ENCODE measurements at regions not wholly inside any gene's neighbourhood (a gene's known extent, or its start where the extent isn't known, plus 50 kb on each side); places are given as distances from the start of the nearest gene placed in this dataset.
"Not testable (repeated sequence)": the region's sequence is repeated elsewhere in the genome, so short reads cannot be mapped to it uniquely, and the experiment has no call there.

DNA sequence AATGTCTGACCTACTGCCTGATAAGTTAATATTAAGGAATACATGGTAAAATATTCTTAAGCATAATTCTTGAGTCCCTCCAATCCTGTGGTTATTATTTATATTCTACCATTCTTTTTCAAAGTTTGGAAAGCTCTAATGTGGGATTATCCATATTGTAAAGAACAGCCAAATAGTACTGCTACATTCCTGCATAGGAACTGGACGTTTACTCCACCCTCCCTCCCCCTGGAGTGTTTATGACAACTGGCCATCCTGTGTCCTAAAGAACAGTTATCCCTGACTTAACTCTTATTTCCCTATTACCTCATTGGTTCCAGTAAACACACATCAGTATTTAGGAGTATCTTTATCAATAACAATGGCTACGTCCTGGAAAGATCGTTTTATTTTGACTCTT lies 308.7 kb upstream of the TFAP2D start:
- dilution Hi-C loops (cut with MboI; ENCODE audit: extremely low pct_ligation_motif_present, low sequenced_read_pairs) = no loop called here
- H3K27me3 ChIP-seq (ENCODE audit: control insufficient read depth, extremely low read depth, insufficient read depth, low read length) = no peaks in the 10 kb centered on the region
- H2AFZ ChIP-seq (ENCODE audit: control insufficient read depth, low read length) = no peak overlapping the region
- H3K79me2 ChIP-seq (ENCODE audit: control insufficient read depth, insufficient read depth, low read length) = no peaks in the 10 kb centered on the region
- H3K4me2 ChIP-seq (ENCODE audit: control insufficient read depth, extremely low read depth, insufficient read depth, low read depth, low read length) = no peak overlapping the region
- no peak for TF ChIP-seq EZH2 (IDR thresholded peaks at IDR 0.05; ENCODE audit: low read length)
- TF ChIP-seq, protein P1, sequence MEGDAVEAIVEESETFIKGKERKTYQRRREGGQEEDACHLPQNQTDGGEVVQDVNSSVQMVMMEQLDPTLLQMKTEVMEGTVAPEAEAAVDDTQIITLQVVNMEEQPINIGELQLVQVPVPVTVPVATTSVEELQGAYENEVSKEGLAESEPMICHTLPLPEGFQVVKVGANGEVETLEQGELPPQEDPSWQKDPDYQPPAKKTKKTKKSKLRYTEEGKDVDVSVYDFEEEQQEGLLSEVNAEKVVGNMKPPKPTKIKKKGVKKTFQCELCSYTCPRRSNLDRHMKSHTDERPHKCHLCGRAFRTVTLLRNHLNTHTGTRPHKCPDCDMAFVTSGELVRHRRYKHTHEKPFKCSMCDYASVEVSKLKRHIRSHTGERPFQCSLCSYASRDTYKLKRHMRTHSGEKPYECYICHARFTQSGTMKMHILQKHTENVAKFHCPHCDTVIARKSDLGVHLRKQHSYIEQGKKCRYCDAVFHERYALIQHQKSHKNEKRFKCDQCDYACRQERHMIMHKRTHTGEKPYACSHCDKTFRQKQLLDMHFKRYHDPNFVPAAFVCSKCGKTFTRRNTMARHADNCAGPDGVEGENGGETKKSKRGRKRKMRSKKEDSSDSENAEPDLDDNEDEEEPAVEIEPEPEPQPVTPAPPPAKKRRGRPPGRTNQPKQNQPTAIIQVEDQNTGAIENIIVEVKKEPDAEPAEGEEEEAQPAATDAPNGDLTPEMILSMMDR (optimal IDR thresholded peaks at IDR 0.05 in 1 of 3, IDR thresholded peaks at IDR 0.05 in 1 of 3, conservative IDR thresholded peaks at IDR 0.05 in 1 of 3; ENCODE audit: extremely low read depth in 1 of 3, insufficient read depth in 2 of 3, low read length in 3 of 3) = no peak
- H3K9me1 ChIP-seq (ENCODE audit: control insufficient read depth, extremely low read depth, insufficient read depth, low read length) = no peaks in the 10 kb centered on the region
- H3K4me3 ChIP-seq (ENCODE audit: control insufficient read depth in 2 of 3, extremely low read depth in 1 of 3, insufficient read depth in 2 of 3, low read depth in 1 of 3, low read length in 3 of 3) = no peak overlapping the region
- no peak overlapping the region for H3K27ac ChIP-seq (ENCODE audit: control insufficient read depth, insufficient read depth, low read length)
- no peaks in the 10 kb centered on the region for H4K20me1 ChIP-seq (ENCODE audit: control insufficient read depth, extremely low read depth, insufficient read depth, low read length)
- no peaks in the 10 kb centered on the region for H3K9me3 ChIP-seq (ENCODE audit: control insufficient read depth, low read depth, low read length)
- no peak overlapping the region for H3K9ac ChIP-seq (ENCODE audit: control insufficient read depth, extremely low read depth, insufficient read depth, low read length)
- H3K4me1 ChIP-seq (ENCODE audit: control insufficient read depth, extremely low read depth, insufficient read depth, low read length) = no peaks in the 10 kb centered on the region
- no peak for DNase-seq (ENCODE audit: low read depth, low spot score)
- no peak for FAIRE-seq
- H3K36me3 ChIP-seq (ENCODE audit: control insufficient read depth in 2 of 2, extremely low read depth in 1 of 2, insufficient read depth in 2 of 2, low read length in 2 of 2) = no peaks in the 10 kb centered on the region

DNA sequence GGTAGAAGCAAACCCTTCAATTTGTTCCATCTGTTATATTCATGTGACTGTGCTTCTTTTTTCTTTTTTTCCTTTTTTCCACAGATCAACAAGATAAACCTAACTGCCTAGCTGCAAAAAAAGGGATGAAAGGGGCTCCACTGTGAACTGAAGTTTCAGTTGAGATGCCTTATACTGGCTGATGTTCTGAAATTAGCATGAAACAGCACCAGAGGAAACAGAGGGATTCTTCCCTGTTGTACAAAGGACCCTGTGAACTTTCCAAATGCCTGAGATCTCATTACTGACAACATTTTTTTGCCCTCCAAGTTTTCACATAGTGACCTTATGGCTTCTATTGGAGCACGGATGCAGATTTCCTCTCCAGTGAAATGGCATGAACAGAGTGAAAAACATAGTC lies 302.7 kb upstream of the TFAP2D start:
- Histone ChIP-seq H3K4me3 (ENCODE audit: control insufficient read depth in 2 of 3, extremely low read depth in 1 of 3, insufficient read depth in 2 of 3, low read depth in 1 of 3, low read length in 3 of 3) (no peak overlapping the region), H3K4me2 (ENCODE audit: control insufficient read depth, extremely low read depth, insufficient read depth, low read depth, low read length) (no peak overlapping the region), H3K36me3 (ENCODE audit: control insufficient read depth in 2 of 2, extremely low read depth in 1 of 2, insufficient read depth in 2 of 2, low read length in 2 of 2) (no peaks in the 10 kb centered on the region), H3K27me3 (ENCODE audit: control insufficient read depth, extremely low read depth, insufficient read depth, low read length) (no peaks in the 10 kb centered on the region), H3K9me1 (ENCODE audit: control insufficient read depth, extremely low read depth, insufficient read depth, low read length) (no peaks in the 10 kb centered on the region), H4K20me1 (ENCODE audit: control insufficient read depth, extremely low read depth, insufficient read depth, low read length) (no peaks in the 10 kb centered on the region), H3K79me2 (ENCODE audit: control insufficient read depth, insufficient read depth, low read length) (no peaks in the 10 kb centered on the region), H2AFZ (ENCODE audit: control insufficient read depth, low read length) (no peak overlapping the region), H3K4me1 (ENCODE audit: control insufficient read depth, extremely low read depth, insufficient read depth, low read length) (no peaks in the 10 kb centered on the region), H3K9me3 (ENCODE audit: control insufficient read depth, low read depth, low read length) (no peaks in the 10 kb centered on the region), H3K9ac (ENCODE audit: control insufficient read depth, extremely low read depth, insufficient read depth, low read length) (no peak overlapping the region), H3K27ac (ENCODE audit: control insufficient read depth, insufficient read depth, low read length) (no peak overlapping the region)
- no peak for DNase-seq (ENCODE audit: low read depth, low spot score)
- dilution Hi-C loops (cut with MboI; ENCODE audit: extremely low pct_ligation_motif_present, low sequenced_read_pairs) = no loop called here
- TF ChIP-seq, protein P1 (optimal IDR thresholded peaks at IDR 0.05 in 1 of 3, IDR thresholded peaks at IDR 0.05 in 1 of 3, conservative IDR thresholded peaks at IDR 0.05 in 1 of 3; ENCODE audit: extremely low read depth in 1 of 3, insufficient read depth in 2 of 3, low read length in 3 of 3) = no peak
- no peak for TF ChIP-seq EZH2 (IDR thresholded peaks at IDR 0.05; ENCODE audit: low read length)
- FAIRE-seq = no peak

DNA sequence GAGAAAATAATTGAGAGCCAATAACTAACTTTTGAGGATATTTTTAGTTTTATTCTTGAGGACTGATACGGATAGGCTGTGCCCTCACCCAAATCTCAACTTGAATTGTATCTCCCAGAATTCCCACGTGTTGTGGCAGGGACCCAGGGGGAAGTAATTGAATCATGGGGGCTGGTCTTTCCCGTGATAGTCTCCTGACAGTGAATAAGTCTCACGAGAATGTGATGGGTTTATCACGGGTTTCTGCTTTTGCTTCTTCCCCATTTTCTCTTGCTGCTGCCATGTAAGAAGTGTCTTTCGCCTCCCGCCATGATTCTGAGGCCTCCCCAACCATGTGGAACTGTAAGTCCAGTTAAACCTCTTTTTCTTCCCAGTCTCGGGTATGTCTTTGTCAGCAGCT lies 292.3 kb upstream of the TFAP2D start:
- H3K9ac ChIP-seq (ENCODE audit: control insufficient read depth, extremely low read depth, insufficient read depth, low read length); H3K9me3 ChIP-seq (ENCODE audit: control insufficient read depth, low read depth, low read length); H3K9me1 ChIP-seq (ENCODE audit: control insufficient read depth, extremely low read depth, insufficient read depth, low read length); H3K4me2 ChIP-seq (ENCODE audit: control insufficient read depth, extremely low read depth, insufficient read depth, low read depth, low read length); dilution Hi-C loops (cut with MboI; ENCODE audit: extremely low pct_ligation_motif_present, low sequenced_read_pairs); H3K27ac ChIP-seq (ENCODE audit: control insufficient read depth, insufficient read depth, low read length); FAIRE-seq; H3K27me3 ChIP-seq (ENCODE audit: control insufficient read depth, extremely low read depth, insufficient read depth, low read length); DNase-seq (ENCODE audit: low read depth, low spot score); H4K20me1 ChIP-seq (ENCODE audit: control insufficient read depth, extremely low read depth, insufficient read depth, low read length); H2AFZ ChIP-seq (ENCODE audit: control insufficient read depth, low read length); H3K4me1 ChIP-seq (ENCODE audit: control insufficient read depth, extremely low read depth, insufficient read depth, low read length); H3K4me3 ChIP-seq (ENCODE audit: control insufficient read depth in 2 of 3, extremely low read depth in 1 of 3, insufficient read depth in 2 of 3, low read depth in 1 of 3, low read length in 3 of 3); H3K79me2 ChIP-seq (ENCODE audit: control insufficient read depth, insufficient read depth, low read length); H3K36me3 ChIP-seq (ENCODE audit: control insufficient read depth in 2 of 2, extremely low read depth in 1 of 2, insufficient read depth in 2 of 2, low read length in 2 of 2): not testable (repeated sequence)

Measured in keratinocyte (primary cell).